Loucy (cell line): ENCODE measurements at regions not wholly inside any gene's neighbourhood (a gene's known extent, or its start where the extent isn't known, plus 50 kb on each side); places are given as distances from the start of the nearest gene placed in this dataset.

ENCODE experiments used
- H2AFZ ChIP-seq: fragments of 200-600 bp; sonication (generic); 2 replicates; pipeline ENCODE4 v1.6.0; 2016; ENCODE audit warnings: antibody characterized with exemption, mild to moderate bottlenecking, low read length, moderate library complexity
- H3F3A ChIP-seq: fragments of 200-600 bp; 2 replicates; pipeline ENCODE4 v1.6.0; 2016; ENCODE audit warnings: antibody characterized with exemption, low read depth, mild to moderate bottlenecking
- H3K27me3 ChIP-seq: fragments of 200-600 bp; sonication (generic); 2 replicates; pipeline ENCODE4 v1.6.1; 2014; ENCODE audit warnings: low read length, mild to moderate bottlenecking; ENCODE audit not compliant: insufficient read depth, poor library complexity, severe bottlenecking
- H3K36me3 ChIP-seq: fragments of 200-600 bp; sonication (generic); 2 replicates; pipeline ENCODE4 v1.6.1; 2016; ENCODE audit warnings: low read length; ENCODE audit not compliant: insufficient read depth
- H3K4me1 ChIP-seq: fragments of 200-600 bp; sonication (generic); 2 replicates; pipeline ENCODE4 v1.5.1; 2014; ENCODE audit warnings: low read length, mild to moderate bottlenecking; ENCODE audit not compliant: insufficient read depth, poor library complexity, severe bottlenecking
- H3K4me2 ChIP-seq: fragments of 200-600 bp; sonication (generic); 2 replicates; pipeline ENCODE4 v1.6.0; 2014; ENCODE audit warnings: antibody characterized with exemption, low read length, low read depth, mild to moderate bottlenecking; ENCODE audit not compliant: poor library complexity, severe bottlenecking
- H3K4me3 ChIP-seq: fragments of 200-600 bp; sonication (generic); 2 replicates; pipeline ENCODE4 v1.5.1; 2014; ENCODE audit warnings: low read length, mild to moderate bottlenecking, mixed read lengths; ENCODE audit not compliant: poor library complexity, severe bottlenecking
- H3K79me2 ChIP-seq: fragments of 200-600 bp; sonication (generic); 2 replicates; pipeline ENCODE4 v1.6.1; 2014; ENCODE audit warnings: low read length; ENCODE audit not compliant: insufficient read depth
- H3K9ac ChIP-seq: fragments of 200-600 bp; sonication (generic); 2 replicates; pipeline ENCODE4 v1.6.0; 2014; ENCODE audit warnings: mild to moderate bottlenecking, low read depth, low read length, moderate library complexity; ENCODE audit not compliant: poor library complexity, severe bottlenecking
- H3K9me2 ChIP-seq: fragments of 200-600 bp; sonication (generic); replicated peaks from 2 replicates; pipeline ENCODE4 v1.6.1; 2016; ENCODE audit warnings: low read depth, low read length, mixed read lengths
- H3K9me3 ChIP-seq: fragments of 200-600 bp; sonication (generic); 2 replicates; pipeline ENCODE4 v1.6.1; 2014; ENCODE audit warnings: mild to moderate bottlenecking, antibody characterized with exemption, low read length, low read depth; ENCODE audit not compliant: insufficient read depth
- H4K20me1 ChIP-seq: fragments of 200-600 bp; sonication (generic); 2 replicates; pipeline ENCODE4 v1.6.0; 2014; ENCODE audit warnings: antibody characterized with exemption, low read length, mild to moderate bottlenecking; ENCODE audit not compliant: insufficient read depth, poor library complexity, severe bottlenecking
- EZH2phosphoT487 ChIP-seq: fragments of 200-600 bp; IDR thresholded peaks from 2 replicates; pipeline ENCODE4 v1.6.1; 2018; ENCODE audit warnings: antibody characterized with exemption, mild to moderate bottlenecking, moderate library complexity, borderline replicate concordance
- TF ChIP-seq, protein P1 (sequence below): fragments of 200-600 bp; sonication (generic); conservative IDR thresholded peaks from 2 replicates; pipeline ENCODE4 v1.5.1; 2014; ENCODE audit warnings: mild to moderate bottlenecking, antibody characterized with exemption, low read length

DNA sequence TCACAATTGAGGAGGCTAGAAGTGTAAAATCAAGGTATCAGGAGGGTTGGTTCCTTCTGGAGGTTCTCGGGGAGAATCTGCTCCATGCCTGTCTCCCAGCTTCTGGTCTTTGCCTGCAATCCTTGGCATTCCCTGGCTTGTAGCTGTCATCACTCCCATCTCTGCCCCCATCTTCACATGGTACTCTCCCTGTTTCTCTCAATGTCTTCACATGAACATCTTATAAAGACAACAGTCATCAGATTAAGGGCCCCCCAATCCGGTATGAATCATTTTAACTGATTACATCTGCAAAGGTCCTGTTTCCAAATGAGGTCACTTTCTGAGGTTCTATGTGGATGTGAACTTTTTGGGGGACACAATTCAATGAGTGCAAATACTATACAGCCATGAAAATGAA is 113.0 kb upstream of the GALNT15 start:
- no peaks in the 10 kb centered on the region for H3K4me1 ChIP-seq

DNA sequence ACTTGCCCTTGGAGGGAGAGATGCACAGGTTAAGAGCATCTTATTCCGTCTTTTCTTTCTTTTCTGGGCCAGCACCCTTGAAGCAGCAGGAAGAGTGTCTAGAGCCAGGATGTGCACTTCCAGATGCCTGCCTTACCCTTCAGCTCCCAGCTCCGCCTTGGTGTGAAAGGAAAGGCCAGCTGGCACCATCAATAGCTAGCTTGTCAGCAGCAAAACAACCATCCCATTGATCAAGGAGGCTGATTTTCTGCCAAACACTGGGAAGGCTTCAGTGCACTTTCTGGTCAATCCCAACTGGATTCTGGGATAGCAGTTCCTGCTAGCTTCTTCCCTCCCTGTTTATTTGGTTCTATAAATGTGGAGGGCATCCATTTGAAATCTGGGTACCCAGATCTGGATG is 110.9 kb upstream of the GALNT15 start:
- no peak overlapping the region for H3K4me2 ChIP-seq
- no peak overlapping the region for H3K9ac ChIP-seq
- no peak overlapping the region for H2AFZ ChIP-seq
- no peaks in the 10 kb centered on the region for H3K79me2 ChIP-seq
- H4K20me1 ChIP-seq = no peaks in the 10 kb centered on the region
- no peaks in the 10 kb centered on the region for H3K9me3 ChIP-seq
- TF ChIP-seq, protein P1, sequence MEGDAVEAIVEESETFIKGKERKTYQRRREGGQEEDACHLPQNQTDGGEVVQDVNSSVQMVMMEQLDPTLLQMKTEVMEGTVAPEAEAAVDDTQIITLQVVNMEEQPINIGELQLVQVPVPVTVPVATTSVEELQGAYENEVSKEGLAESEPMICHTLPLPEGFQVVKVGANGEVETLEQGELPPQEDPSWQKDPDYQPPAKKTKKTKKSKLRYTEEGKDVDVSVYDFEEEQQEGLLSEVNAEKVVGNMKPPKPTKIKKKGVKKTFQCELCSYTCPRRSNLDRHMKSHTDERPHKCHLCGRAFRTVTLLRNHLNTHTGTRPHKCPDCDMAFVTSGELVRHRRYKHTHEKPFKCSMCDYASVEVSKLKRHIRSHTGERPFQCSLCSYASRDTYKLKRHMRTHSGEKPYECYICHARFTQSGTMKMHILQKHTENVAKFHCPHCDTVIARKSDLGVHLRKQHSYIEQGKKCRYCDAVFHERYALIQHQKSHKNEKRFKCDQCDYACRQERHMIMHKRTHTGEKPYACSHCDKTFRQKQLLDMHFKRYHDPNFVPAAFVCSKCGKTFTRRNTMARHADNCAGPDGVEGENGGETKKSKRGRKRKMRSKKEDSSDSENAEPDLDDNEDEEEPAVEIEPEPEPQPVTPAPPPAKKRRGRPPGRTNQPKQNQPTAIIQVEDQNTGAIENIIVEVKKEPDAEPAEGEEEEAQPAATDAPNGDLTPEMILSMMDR = no peak
- no peak for TF ChIP-seq EZH2phosphoT487
- H3K27me3 ChIP-seq = no peaks in the 10 kb centered on the region
- no peak overlapping the region for H3K4me3 ChIP-seq
- no peaks in the 10 kb centered on the region for H3F3A ChIP-seq
- no peaks in the 10 kb centered on the region for H3K36me3 ChIP-seq
- H3K9me2 ChIP-seq = no peaks in the 10 kb centered on the region
- no peaks in the 10 kb centered on the region for H3K4me1 ChIP-seq

More for the DNA sequence above, 113.0 kb upstream of the GALNT15 start:
- no peaks in the 10 kb centered on the region for H3F3A ChIP-seq
- no peaks in the 10 kb centered on the region for H3K27me3 ChIP-seq
- no peaks in the 10 kb centered on the region for H4K20me1 ChIP-seq
- no peaks in the 10 kb centered on the region for H3K36me3 ChIP-seq
- H3K4me3 ChIP-seq = no peak overlapping the region
- no peak overlapping the region for H2AFZ ChIP-seq
- no peak overlapping the region for H3K9ac ChIP-seq
- H3K9me2 ChIP-seq = no peaks in the 10 kb centered on the region
- no peak for TF ChIP-seq EZH2phosphoT487
- TF ChIP-seq, protein P1 = no peak
- H3K79me2 ChIP-seq = no peaks in the 10 kb centered on the region
- H3K9me3 ChIP-seq = no peaks in the 10 kb centered on the region
- H3K4me2 ChIP-seq = no peak overlapping the region

DNA sequence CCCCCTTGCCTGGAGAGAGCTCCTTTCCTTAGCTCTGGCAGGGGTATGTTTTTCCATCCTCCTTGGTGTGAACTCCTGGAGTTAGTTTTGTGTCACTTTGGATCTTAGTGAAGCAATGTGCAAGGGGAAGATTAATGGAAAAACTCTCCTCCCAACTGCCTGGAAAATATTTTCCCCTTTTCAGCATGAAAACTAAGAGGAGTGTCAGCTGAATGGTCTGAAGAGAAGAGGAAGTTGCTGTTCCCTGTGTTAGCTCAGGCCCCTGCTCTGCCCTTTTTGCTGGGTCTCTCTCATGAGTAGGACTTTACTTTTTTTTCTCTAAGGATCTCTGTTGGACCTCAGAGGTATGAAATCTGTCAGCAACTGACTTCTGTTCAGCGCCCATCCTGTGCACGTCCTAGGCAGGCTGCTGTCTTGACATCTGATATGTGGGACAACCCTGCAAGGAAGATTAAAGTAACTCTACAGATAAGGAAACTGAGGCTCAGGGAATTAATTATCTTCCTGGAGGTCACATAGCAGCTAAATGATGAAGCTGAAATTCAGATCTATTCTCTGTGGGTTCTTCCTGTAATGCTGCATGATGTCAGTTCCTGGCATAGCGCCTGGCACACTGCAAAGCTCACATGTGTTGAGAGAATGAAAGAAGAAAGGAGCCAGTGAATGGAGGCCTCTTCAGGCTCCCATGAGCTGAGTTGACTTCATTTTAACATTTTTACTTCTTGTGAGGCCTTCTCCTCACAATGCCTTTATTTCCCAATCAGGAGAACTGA is 109.7 kb upstream of the GALNT15 start:
- no peaks in the 10 kb centered on the region for H3K79me2 ChIP-seq
- no peaks in the 10 kb centered on the region for H3K4me1 ChIP-seq
- H3K36me3 ChIP-seq = no peaks in the 10 kb centered on the region
- H3K9me2 ChIP-seq = no peaks in the 10 kb centered on the region
- no peak overlapping the region for H3K4me2 ChIP-seq
- no peaks in the 10 kb centered on the region for H3K9me3 ChIP-seq
- H3K27me3 ChIP-seq = no peaks in the 10 kb centered on the region
- H3F3A ChIP-seq = no peaks in the 10 kb centered on the region
- no peak overlapping the region for H3K4me3 ChIP-seq
- H4K20me1 ChIP-seq = no peaks in the 10 kb centered on the region
- peak overlapping the region; percentile 56; the same call in 1 of the 2 replicates for H2AFZ ChIP-seq
- H3K9ac ChIP-seq = no peak overlapping the region
- TF ChIP-seq EZH2phosphoT487 = no peak
- TF ChIP-seq, protein P1 = no peak
